HL-60 (cell line): ENCODE measurements at regions not wholly inside any gene's neighbourhood (a gene's known extent, or its start where the extent isn't known, plus 50 kb on each side); places are given as distances from the start of the nearest gene placed in this dataset.

Experiments used
- DNase-seq, 2 experiments: peaks; one replicate each; pipeline ENCODE4 v3.0.0-alpha.2; 2010 to 2020; ENCODE audit warnings: low read depth in 1 of 2, low spot score in 1 of 2
- H3K27ac ChIP-seq: fragments of 250-450 bp; sonication (Bioruptor Pico); replicated peaks from 2 replicates; pipeline ENCODE4 v1.5.1; 2020; ENCODE audit warnings: mild to moderate bottlenecking, moderate library complexity
- H3K27me3 ChIP-seq: fragments of 250-450 bp; sonication (Bioruptor Pico); 2 replicates; pipeline ENCODE4 v1.5.1; 2021; ENCODE audit warnings: mild to moderate bottlenecking, moderate library complexity; ENCODE audit not compliant: insufficient read depth, poor library complexity, severe bottlenecking
- H3K4me3 ChIP-seq: replicated peaks from 2 replicates; pipeline ENCODE4 v1.5.1; 2011; ENCODE audit warnings: mild to moderate bottlenecking, control low read depth, low read length; ENCODE audit not compliant: insufficient read depth
- GABPA ChIP-seq: IDR thresholded peaks from 2 replicates; pipeline ENCODE4 v1.6.1; 2012; ENCODE audit warnings: low read depth
- POLR2AphosphoS5 ChIP-seq: IDR thresholded peaks from 2 replicates; pipeline ENCODE4 v1.6.1; 2012; ENCODE audit warnings: low read depth
- REST ChIP-seq: IDR thresholded peaks from 2 replicates; pipeline ENCODE4 v1.6.1; 2012; ENCODE audit warnings: low read depth; ENCODE audit not compliant: insufficient replicate concordance
- SPI1 ChIP-seq: IDR thresholded peaks from 2 replicates; pipeline ENCODE4 v1.6.1; 2012; ENCODE audit warnings: low read depth, mild to moderate bottlenecking, borderline replicate concordance
- TF ChIP-seq, protein P1 (sequence below): IDR thresholded peaks from one replicate; pipeline ENCODE4 v1.5.1; 2011; ENCODE audit warnings: low read length, control low read depth, inconsistent platforms; ENCODE audit not compliant: insufficient read depth

- Histone ChIP-seq H3K4me3 (no peak overlapping the region), H3K27ac (no peak overlapping the region), H3K27me3 (peaks cover 13% of the 10 kb centered on the region)
- DNase-seq, result no peak
- TF ChIP-seq REST (no peak), SPI1 (no peak), POLR2AphosphoS5 (no peak), GABPA (no peak)
Measured at GRCh38 chr6:166860392-166860791, 96.0 kb downstream of the RNASET2 start.

DNA sequence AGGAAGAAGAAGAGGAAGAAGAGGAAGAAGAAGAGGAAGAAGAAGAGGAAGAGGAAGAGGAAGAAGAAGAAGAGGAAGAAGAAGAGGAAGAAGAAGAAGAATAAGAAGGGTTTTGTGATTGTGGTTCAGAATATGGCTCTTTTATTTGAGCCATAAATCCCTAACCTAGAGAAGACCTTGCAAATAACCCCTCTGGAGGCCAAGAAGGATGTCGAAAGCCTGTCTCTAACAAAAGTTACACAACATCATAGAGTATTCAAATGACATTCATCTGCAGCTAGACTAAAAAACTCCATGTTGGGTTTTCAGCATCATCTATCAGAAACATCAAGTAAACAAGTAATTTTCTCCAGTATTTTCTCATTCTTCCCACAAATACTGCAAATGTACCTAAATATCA lies 100.9 kb downstream of the RNASET2 start:
- H3K4me3 ChIP-seq, result no peak overlapping the region
- no peaks in the 10 kb centered on the region for H3K27me3 ChIP-seq
- peak; percentile 15 to 39 for DNase-seq
- H3K27ac ChIP-seq, result no peak overlapping the region
- no peak for TF ChIP-seq POLR2AphosphoS5
- TF ChIP-seq GABPA, result no peak
- TF ChIP-seq, protein P1, sequence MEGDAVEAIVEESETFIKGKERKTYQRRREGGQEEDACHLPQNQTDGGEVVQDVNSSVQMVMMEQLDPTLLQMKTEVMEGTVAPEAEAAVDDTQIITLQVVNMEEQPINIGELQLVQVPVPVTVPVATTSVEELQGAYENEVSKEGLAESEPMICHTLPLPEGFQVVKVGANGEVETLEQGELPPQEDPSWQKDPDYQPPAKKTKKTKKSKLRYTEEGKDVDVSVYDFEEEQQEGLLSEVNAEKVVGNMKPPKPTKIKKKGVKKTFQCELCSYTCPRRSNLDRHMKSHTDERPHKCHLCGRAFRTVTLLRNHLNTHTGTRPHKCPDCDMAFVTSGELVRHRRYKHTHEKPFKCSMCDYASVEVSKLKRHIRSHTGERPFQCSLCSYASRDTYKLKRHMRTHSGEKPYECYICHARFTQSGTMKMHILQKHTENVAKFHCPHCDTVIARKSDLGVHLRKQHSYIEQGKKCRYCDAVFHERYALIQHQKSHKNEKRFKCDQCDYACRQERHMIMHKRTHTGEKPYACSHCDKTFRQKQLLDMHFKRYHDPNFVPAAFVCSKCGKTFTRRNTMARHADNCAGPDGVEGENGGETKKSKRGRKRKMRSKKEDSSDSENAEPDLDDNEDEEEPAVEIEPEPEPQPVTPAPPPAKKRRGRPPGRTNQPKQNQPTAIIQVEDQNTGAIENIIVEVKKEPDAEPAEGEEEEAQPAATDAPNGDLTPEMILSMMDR, result no peak

GRCh38 chr6:166853371-166854325 lies 102.7 kb downstream of the RNASET2 start:
- TF ChIP-seq GABPA (no peak), REST (no peak), SPI1 (no peak), POLR2AphosphoS5 (no peak)
- TF ChIP-seq, protein P1, result no peak
- no peak overlapping the region for H3K27ac ChIP-seq
- H3K4me3 ChIP-seq, result no peak overlapping the region
- no peak for DNase-seq
- no peaks in the 10 kb centered on the region for H3K27me3 ChIP-seq

GRCh38 chr6:166852451-166852975 lies 103.8 kb downstream of the RNASET2 start:
- Histone ChIP-seq H3K27me3 (no peaks in the 10 kb centered on the region), H3K27ac (no peak overlapping the region), H3K4me3 (no peak overlapping the region)
- TF ChIP-seq GABPA (no peak), SPI1 (no peak), POLR2AphosphoS5 (no peak), REST (no peak)
- TF ChIP-seq, protein P1, result no peak
- DNase-seq, result no peak
